ENCODE measurements at regions not wholly inside any gene's neighbourhood (a gene's known extent, or its start where the extent isn't known, plus 50 kb on each side); places are given as distances from the start of the nearest gene placed in this dataset.
A peak's percentile ranks its signal among the peaks of the same experiment; 100 is the strongest.

- no peaks in the 10 kb centered on the region for H3K9me3 ChIP-seq (ENCODE audit: control insufficient read depth in 4 of 4, low read length in 3 of 4)
- peaks cover 3 to 23% (median 18%) of the 10 kb centered on the region in 4 donors for H3K4me1 ChIP-seq (ENCODE audit: control insufficient read depth in 4 of 4, insufficient read depth in 4 of 4, low read length in 3 of 4)
- 35% methylated on average over 5 of the region's 5 CpGs for WGBS
- TF ChIP-seq EGR1 (IDR thresholded peaks at IDR 0.05; ENCODE audit: low read depth in 2 of 2) (no peak), JUND (IDR thresholded peaks at IDR 0.05) (no peak), HNF4G (IDR thresholded peaks at IDR 0.05) (no peak)
- H3K36me3 ChIP-seq (ENCODE audit: control insufficient read depth in 4 of 4, insufficient read depth in 3 of 4, low read depth in 1 of 4, low read length in 3 of 4): peaks cover 0 to 1% (median 0%) of the 10 kb centered on the region in 4 donors
- no peak overlapping the region for H3K9ac ChIP-seq (ENCODE audit: low read depth in 1 of 2, low read length in 2 of 2)
- no peak for DNase-seq (ENCODE audit: low spot score)
- H3K27me3 ChIP-seq (ENCODE audit: control insufficient read depth in 4 of 4, insufficient read depth in 4 of 4, low read length in 3 of 4): peaks cover 0 to 8% (median 6%) of the 10 kb centered on the region in 4 donors
- H3K27ac ChIP-seq (ENCODE audit: low read depth in 1 of 2, low read length in 2 of 2): no peak overlapping the region
- H3K4me3 ChIP-seq (ENCODE audit: low read depth in 1 of 3, low read length in 3 of 3): no peak overlapping the region
These were observed 298.5 kb downstream of the OMA1 start for GRCh38 chr1:58248072-58248471.

GRCh38 chr1:58246549-58246948 is 300.0 kb downstream of the OMA1 start:
- DNase-seq (ENCODE audit: low spot score): no peak
- Histone ChIP-seq H3K4me3 (ENCODE audit: low read depth in 1 of 3, low read length in 3 of 3) (no peak overlapping the region), H3K27ac (ENCODE audit: low read depth in 1 of 2, low read length in 2 of 2) (no peak overlapping the region), H3K9ac (ENCODE audit: low read depth in 1 of 2, low read length in 2 of 2) (no peak overlapping the region), H3K36me3 (ENCODE audit: control insufficient read depth in 4 of 4, insufficient read depth in 3 of 4, low read depth in 1 of 4, low read length in 3 of 4) (no peaks in the 10 kb centered on the region), H3K4me1 (ENCODE audit: control insufficient read depth in 4 of 4, insufficient read depth in 4 of 4, low read length in 3 of 4) (peaks cover 3 to 23% (median 18%) of the 10 kb centered on the region in 4 donors), H3K27me3 (ENCODE audit: control insufficient read depth in 4 of 4, insufficient read depth in 4 of 4, low read length in 3 of 4) (peaks cover 0 to 8% (median 6%) of the 10 kb centered on the region in 4 donors), H3K9me3 (ENCODE audit: control insufficient read depth in 4 of 4, low read length in 3 of 4) (no peaks in the 10 kb centered on the region)
- WGBS: 95% methylated on average over 4 of the region's 4 CpGs
- TF ChIP-seq FOXA1 (IDR thresholded peaks at IDR 0.05): no peak
- TF ChIP-seq YY1 (IDR thresholded peaks at IDR 0.05): no peak
- no peak for TF ChIP-seq FOXA2 (IDR thresholded peaks at IDR 0.05)
- no peak for TF ChIP-seq JUND (IDR thresholded peaks at IDR 0.05)
- TF ChIP-seq, protein P1, sequence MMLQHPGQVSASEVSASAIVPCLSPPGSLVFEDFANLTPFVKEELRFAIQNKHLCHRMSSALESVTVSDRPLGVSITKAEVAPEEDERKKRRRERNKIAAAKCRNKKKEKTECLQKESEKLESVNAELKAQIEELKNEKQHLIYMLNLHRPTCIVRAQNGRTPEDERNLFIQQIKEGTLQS (IDR thresholded peaks at IDR 0.05): no peak
- no peak for TF ChIP-seq RAD21 (IDR thresholded peaks at IDR 0.05)
- no peak for TF ChIP-seq EGR1 (IDR thresholded peaks at IDR 0.05; ENCODE audit: low read depth in 2 of 2)
- no peak for TF ChIP-seq MAX (IDR thresholded peaks at IDR 0.05)
- TF ChIP-seq GABPA (IDR thresholded peaks at IDR 0.05 in 1 of 2, conservative IDR thresholded peaks at IDR 0.05 in 1 of 2): no peak
- no peak for TF ChIP-seq HNF4A (conservative IDR thresholded peaks at IDR 0.05)

DNA sequence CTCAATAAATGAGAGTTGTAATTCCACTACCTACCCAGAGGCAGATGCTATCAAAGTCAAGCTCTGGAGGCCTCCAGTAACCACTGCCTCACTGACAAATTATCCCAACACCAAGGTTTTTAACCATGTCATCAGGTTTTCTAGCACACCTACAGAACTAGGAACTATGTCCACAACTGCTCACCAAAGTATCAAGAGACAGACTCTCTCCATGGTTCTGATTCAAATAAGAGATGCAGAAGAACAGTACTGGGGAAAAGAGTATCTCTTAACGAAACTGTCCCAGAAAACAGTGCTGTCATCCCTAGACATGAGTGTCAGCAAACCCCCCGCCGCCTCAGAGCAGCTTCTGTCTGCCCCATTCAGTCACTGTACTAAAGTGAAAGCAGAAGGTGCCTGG is 301.7 kb downstream of the OMA1 start:
- DNase-seq (ENCODE audit: low spot score): no peak
- no peaks in the 10 kb centered on the region for H3K36me3 ChIP-seq (ENCODE audit: control insufficient read depth in 4 of 4, insufficient read depth in 3 of 4, low read depth in 1 of 4, low read length in 3 of 4)
- no peak overlapping the region for H3K4me3 ChIP-seq (ENCODE audit: low read depth in 1 of 3, low read length in 3 of 3)
- peaks cover 3 to 19% (median 15%) of the 10 kb centered on the region in 4 donors for H3K4me1 ChIP-seq (ENCODE audit: control insufficient read depth in 4 of 4, insufficient read depth in 4 of 4, low read length in 3 of 4)
- 76% methylated on average over 3 of the region's 3 CpGs for WGBS
- H3K27ac ChIP-seq (ENCODE audit: low read depth in 1 of 2, low read length in 2 of 2): no peak overlapping the region
- no peak overlapping the region for H3K9ac ChIP-seq (ENCODE audit: low read depth in 1 of 2, low read length in 2 of 2)
- TF ChIP-seq SP1 (IDR thresholded peaks at IDR 0.05) (no peak), REST (IDR thresholded peaks at IDR 0.05) (peak; percentile 92)
- H3K9me3 ChIP-seq (ENCODE audit: control insufficient read depth in 4 of 4, low read length in 3 of 4): no peaks in the 10 kb centered on the region
- peaks cover 0 to 8% (median 6%) of the 10 kb centered on the region in 4 donors for H3K27me3 ChIP-seq (ENCODE audit: control insufficient read depth in 4 of 4, insufficient read depth in 4 of 4, low read length in 3 of 4)

Data from liver (tissue), 7 donors.